GM12878 (cell line): ENCODE measurements at regions not wholly inside any gene's neighbourhood (a gene's known extent, or its start where the extent isn't known, plus 50 kb on each side); places are given as distances from the start of the nearest gene placed in this dataset.
"Not testable (repeated sequence)": the region's sequence is repeated elsewhere in the genome, so short reads cannot be mapped to it uniquely, and the experiment has no call there.

Source experiments
- ATAC-seq: fragments of 200-7000 bp; cut with Tn5 transposase; 3 replicates; pipeline ENCODE4 v1.9.1; 2020; ENCODE audit warnings: mild to moderate bottlenecking, moderate library complexity
- BruUV-seq: library from RNA; stranded (reverse); fragments of 400-500 nt; replicated peaks from 2 replicates; lab custom pipeline; 2021; lab: Mats Ljungman, UMichigan
- CTCF ChIA-PET: fragments of 300-600 bp; sonication (Branson Sonifier 250); formaldehyde crosslinking; extraction: SDS; loops from one replicate; lab custom pipeline; 2021; ENCODE audit warnings: inconsistent platforms; lab: Yijun Ruan, JAX
- POLR2A ChIA-PET: fragments of 350-600 bp; formaldehyde crosslinking; extraction: SDS; loops from one replicate; lab custom pipeline; 2021; ENCODE audit warnings: inconsistent platforms; lab: Charles Lee
- RAD21 ChIA-PET: fragments of 300-600 bp; sonication (Branson Sonifier 250); formaldehyde crosslinking; loops from one replicate; lab custom pipeline; 2023; ENCODE audit warnings: antibody characterized with exemption; ENCODE audit not compliant: unreplicated experiment; lab: Charles Lee
- SMC1A ChIA-PET: fragments of 300-600 bp; sonication (Branson Sonifier 250); formaldehyde crosslinking; loops from one replicate; lab custom pipeline; 2023; ENCODE audit not compliant: unreplicated experiment, uncharacterized antibody; lab: Charles Lee
- DNase-seq: peaks from one replicate; pipeline ENCODE4 v3.0.0-alpha.2; 2011; ENCODE audit warnings: low read depth, low spot score
- FAIRE-seq: peaks from 3 replicates; lab custom pipeline; 2011; peaks lifted over from hg19 to GRCh38; lab: Jason Lieb, UNC
- H2AFZ ChIP-seq: 2 replicates; pipeline ENCODE4 v1.6.0; 2011; ENCODE audit warnings: low read depth, low read length, control low read depth; ENCODE audit not compliant: control insufficient read depth
- H3K27ac ChIP-seq: 2 replicates; pipeline ENCODE4 v1.5.1; 2011; ENCODE audit warnings: control low read depth; ENCODE audit not compliant: control insufficient read depth, insufficient read depth
- H3K27me3 ChIP-seq, 2 experiments: replicated peaks in 1 of 2; 2 replicates each; pipeline versions ENCODE4 v1.6.0 to v1.6.1; 2011; ENCODE audit warnings: low read length in 1 of 2; ENCODE audit not compliant: control insufficient read depth in 2 of 2, insufficient read depth in 2 of 2
- H3K36me3 ChIP-seq, 2 experiments: 2 replicates each; pipeline ENCODE4 v1.5.1; 2011; ENCODE audit warnings: low read length in 1 of 2; ENCODE audit not compliant: control insufficient read depth in 2 of 2, insufficient read depth in 2 of 2
- H3K4me1 ChIP-seq: 2 replicates; pipeline ENCODE4 v1.6.1; 2011; ENCODE audit warnings: mild to moderate bottlenecking, low read length, moderate library complexity, mixed read lengths; ENCODE audit not compliant: control insufficient read depth, insufficient read depth
- H3K4me2 ChIP-seq: 2 replicates; pipeline ENCODE4 v1.6.0; 2011; ENCODE audit warnings: control low read depth; ENCODE audit not compliant: control insufficient read depth, insufficient read depth
- H3K4me3 ChIP-seq: fragments of 200-600 bp; sonication (generic); 2 replicates; pipeline ENCODE4 v1.5.1; 2016
- H3K79me2 ChIP-seq: 2 replicates; pipeline ENCODE4 v1.6.0; 2011; ENCODE audit warnings: low read length; ENCODE audit not compliant: control insufficient read depth, insufficient read depth
- H3K9ac ChIP-seq: 2 replicates; pipeline ENCODE4 v1.8.0; 2011; ENCODE audit warnings: low read length, control low read depth, mixed read lengths; ENCODE audit not compliant: control insufficient read depth, insufficient read depth
- H3K9me3 ChIP-seq: replicated peaks from 3 replicates; pipeline ENCODE4 v1.5.1; 2011; ENCODE audit warnings: mild to moderate bottlenecking, low read length; ENCODE audit not compliant: control insufficient read depth, insufficient read depth
- H4K20me1 ChIP-seq: 2 replicates; pipeline ENCODE4 v1.6.0; 2011; ENCODE audit not compliant: control insufficient read depth, insufficient read depth
- HDAC2 ChIP-seq: fragments of 200-600 bp; sonication (generic); IDR thresholded peaks from 2 replicates; pipeline ENCODE4 v1.6.1; 2017
- POLR2AphosphoS5 ChIP-seq: IDR thresholded peaks from 2 replicates; pipeline ENCODE4 v1.6.1; 2011; ENCODE audit warnings: mild to moderate bottlenecking, low read length, inconsistent platforms
- SUZ12 ChIP-seq: fragments of 200-600 bp; sonication (generic); IDR thresholded peaks from one replicate; pipeline ENCODE4 v1.6.1; 2018; ENCODE audit warnings: antibody characterized with exemption, mild to moderate bottlenecking; ENCODE audit not compliant: unreplicated experiment
- ZNF207 ChIP-seq: fragments of 450-650 bp; IDR thresholded peaks from 2 replicates; pipeline ENCODE4 v1.6.1; 2014; ENCODE audit warnings: antibody characterized with exemption, mild to moderate bottlenecking, borderline replicate concordance
- WGBS: methylation state at CpG from one replicate; pipeline ENCODE4 v1.1.6; 2016; ENCODE audit warnings: low lambda C conversion rate; ENCODE audit not compliant: insufficient replicate concordance, insufficient coverage; ENCODE audit errors: missing lambda C conversion rate; 5-methylcytosine and 5-hydroxymethylcytosine counted together
- in situ Hi-C: fragments of 300-500 bp; cut with MboI; formaldehyde crosslinking; loops from 9 replicates; pipeline ENCODE4 v1.14.3; 2018; ENCODE audit warnings: mixed read lengths
- intact Hi-C: fragments of 100-400 bp; cut with micrococcal nuclease; formaldehyde crosslinking; loops from one replicate; pipeline ENCODE4 v1.14.2; 2022; ENCODE audit not compliant: unreplicated experiment
- TF ChIP-seq, protein P1 (sequence below), 3 experiments: IDR thresholded peaks in 2 of 3; conservative IDR thresholded peaks in 1 of 3; 2 replicates each; pipeline ENCODE4 v1.5.1; 2011; ENCODE audit warnings: low read depth in 3 of 3, low read length in 3 of 3, mild to moderate bottlenecking in 3 of 3, control low read depth in 2 of 3, moderate library complexity in 2 of 3, inconsistent platforms in 1 of 3, mixed read lengths in 1 of 3; ENCODE audit not compliant: control insufficient read depth in 2 of 3, insufficient read depth in 1 of 3; ENCODE audit errors: extremely low read depth in 1 of 3

DNA sequence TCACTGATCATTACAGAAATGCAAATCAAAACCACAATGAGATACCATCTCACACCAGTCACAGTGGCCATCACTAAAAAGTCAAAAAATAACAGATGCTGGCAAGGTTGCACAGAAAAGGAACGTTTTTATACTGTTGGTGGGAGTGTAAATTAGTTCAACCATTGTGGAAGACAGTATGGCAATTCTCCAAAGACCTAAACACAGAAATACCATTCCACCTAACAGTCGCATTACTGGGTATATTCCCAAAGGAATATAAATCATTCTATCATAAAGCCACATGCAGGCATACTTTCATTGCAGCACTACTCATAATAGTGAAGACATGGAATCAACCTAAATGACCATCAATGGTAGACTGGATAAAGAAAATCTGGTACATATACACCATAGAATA is 83.2 kb upstream of the ARID5B start:
- SMC1A ChIA-PET, H3K27me3 ChIP-seq, H3K4me1 ChIP-seq, H3K9me3 ChIP-seq, H3K4me3 ChIP-seq, ATAC-seq, POLR2A ChIA-PET, H3K27ac ChIP-seq, DNase-seq, RAD21 ChIA-PET, H2AFZ ChIP-seq, H3K36me3 ChIP-seq, H3K9ac ChIP-seq, H3K79me2 ChIP-seq, in situ Hi-C loops, H3K4me2 ChIP-seq, H4K20me1 ChIP-seq, FAIRE-seq, BruUV-seq: not testable (repeated sequence)
- CTCF ChIA-PET, result interaction anchor here (1.2 kb wide), 1 partner anchor 8 kb away, joined by 5 read pairs; no protein-coding TSS in a partner anchor
- WGBS, result 14% methylated on average over 2 of the region's 2 CpGs
- intact Hi-C loops, result loop anchor here (5.0 kb wide), 1 partner anchor 66 kb away; no protein-coding TSS in a partner anchor

DNA sequence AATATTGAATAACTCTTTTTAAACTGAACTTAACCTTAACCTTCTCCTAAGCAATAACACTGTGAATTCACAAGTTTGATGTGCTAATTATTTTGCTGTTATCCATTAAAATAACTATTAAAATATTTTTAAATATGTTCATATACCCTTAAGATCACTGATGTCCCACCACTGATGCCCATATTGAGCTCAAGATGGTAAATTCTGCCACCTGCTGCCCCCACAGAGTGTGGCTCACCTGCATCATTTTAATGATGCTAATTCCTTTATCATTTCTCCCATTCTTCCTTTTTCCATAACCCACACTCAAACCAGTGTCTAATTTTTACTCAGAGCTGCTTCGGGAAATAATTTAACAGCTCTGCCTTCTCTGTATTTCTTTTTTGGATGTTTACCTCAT is 82.3 kb upstream of the ARID5B start:
- TF ChIP-seq, protein P1, sequence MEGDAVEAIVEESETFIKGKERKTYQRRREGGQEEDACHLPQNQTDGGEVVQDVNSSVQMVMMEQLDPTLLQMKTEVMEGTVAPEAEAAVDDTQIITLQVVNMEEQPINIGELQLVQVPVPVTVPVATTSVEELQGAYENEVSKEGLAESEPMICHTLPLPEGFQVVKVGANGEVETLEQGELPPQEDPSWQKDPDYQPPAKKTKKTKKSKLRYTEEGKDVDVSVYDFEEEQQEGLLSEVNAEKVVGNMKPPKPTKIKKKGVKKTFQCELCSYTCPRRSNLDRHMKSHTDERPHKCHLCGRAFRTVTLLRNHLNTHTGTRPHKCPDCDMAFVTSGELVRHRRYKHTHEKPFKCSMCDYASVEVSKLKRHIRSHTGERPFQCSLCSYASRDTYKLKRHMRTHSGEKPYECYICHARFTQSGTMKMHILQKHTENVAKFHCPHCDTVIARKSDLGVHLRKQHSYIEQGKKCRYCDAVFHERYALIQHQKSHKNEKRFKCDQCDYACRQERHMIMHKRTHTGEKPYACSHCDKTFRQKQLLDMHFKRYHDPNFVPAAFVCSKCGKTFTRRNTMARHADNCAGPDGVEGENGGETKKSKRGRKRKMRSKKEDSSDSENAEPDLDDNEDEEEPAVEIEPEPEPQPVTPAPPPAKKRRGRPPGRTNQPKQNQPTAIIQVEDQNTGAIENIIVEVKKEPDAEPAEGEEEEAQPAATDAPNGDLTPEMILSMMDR (IDR thresholded peaks at IDR 0.05 in 2 of 3, conservative IDR thresholded peaks at IDR 0.05 in 1 of 3; ENCODE audit: control insufficient read depth in 2 of 3, extremely low read depth in 1 of 3, insufficient read depth in 1 of 3, low read depth in 3 of 3, low read length in 3 of 3), result 0 out of 6 replicates have a peak, but pooled peaks of 2 of the 3 experiments have one; percentile 3 to 4
- TF ChIP-seq POLR2AphosphoS5, result no peak
- no peak for TF ChIP-seq ZNF207
- no peak for TF ChIP-seq HDAC2
- TF ChIP-seq SUZ12, result no peak
- Histone ChIP-seq H3K9me3 (no peaks in the 10 kb centered on the region), H3K27me3 (no peaks in the 10 kb centered on the region), H4K20me1 (no peaks in the 10 kb centered on the region), H3K79me2 (no peaks in the 10 kb centered on the region), H3K4me1 (no peaks in the 10 kb centered on the region), H2AFZ (no peak overlapping the region), H3K4me2 (no peak overlapping the region), H3K27ac (no peak overlapping the region), H3K36me3 (no peaks in the 10 kb centered on the region), H3K9ac (no peak overlapping the region), H3K4me3 (no peak overlapping the region)
- POLR2A ChIA-PET, result no interaction called here
- in situ Hi-C loops (no loop called here), intact Hi-C loops (loop anchor here (5.0 kb wide), 1 partner anchor 67 kb away; no protein-coding TSS in a partner anchor)
- DNase-seq (no peak), ATAC-seq (no peak), FAIRE-seq (no peak)
- RAD21 ChIA-PET, result no interaction called here
- BruUV-seq, result no TSS peak
- 50% methylated on average over 1 of the region's 1 CpG for WGBS
- SMC1A ChIA-PET, result no interaction called here
- CTCF ChIA-PET, result interaction anchor here (0.8 to 1.2 kb wide), 2 partner anchors 9 to 1018 kb away, joined by 3 to 5 read pairs; no protein-coding TSS in a partner anchor
